ENCODE measurements at regions not wholly inside any gene's neighbourhood (a gene's known extent, or its start where the extent isn't known, plus 50 kb on each side); places are given as distances from the start of the nearest gene placed in this dataset.

DNA sequence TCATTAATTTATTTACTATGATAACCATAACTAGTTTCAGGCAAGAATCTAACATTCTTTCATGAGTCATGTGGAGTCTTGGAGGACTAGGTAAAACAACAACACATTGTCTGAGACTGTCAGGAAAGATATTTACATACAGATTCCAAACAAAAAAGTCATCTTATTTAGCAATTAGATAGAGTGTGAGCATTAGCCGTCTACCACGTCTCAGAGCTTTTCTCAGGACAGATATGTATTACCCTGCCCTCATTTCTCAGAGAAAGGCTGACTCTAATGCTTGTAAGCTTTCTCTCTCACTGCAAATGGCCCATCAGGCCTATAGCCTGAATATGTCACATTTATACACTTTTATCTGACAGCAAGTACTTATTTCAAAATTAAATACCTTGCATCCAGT, 312.1 kb upstream of the PCDH20 start:
- no peak for DNase-seq

DNA sequence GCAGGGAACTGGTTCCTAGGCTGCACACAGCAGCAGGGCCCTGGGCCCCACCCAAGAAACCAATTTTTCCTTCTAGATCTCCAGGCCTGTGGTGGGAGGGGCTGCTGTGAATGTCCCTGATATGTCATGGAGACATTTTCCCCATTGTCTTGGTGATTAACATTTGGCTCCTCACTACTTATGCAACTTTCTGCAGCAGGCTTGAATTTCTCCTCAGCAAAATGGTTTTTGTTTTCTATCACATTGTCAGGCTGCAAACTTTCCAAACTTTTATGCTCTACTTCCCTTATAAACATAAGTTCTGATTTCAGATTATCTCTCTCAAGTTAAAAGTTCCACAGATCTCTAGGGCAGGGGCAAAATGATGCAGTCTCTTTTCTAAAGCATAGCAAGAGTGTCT, 310.2 kb upstream of the PCDH20 start:
- DNase-seq: no peak

DNA sequence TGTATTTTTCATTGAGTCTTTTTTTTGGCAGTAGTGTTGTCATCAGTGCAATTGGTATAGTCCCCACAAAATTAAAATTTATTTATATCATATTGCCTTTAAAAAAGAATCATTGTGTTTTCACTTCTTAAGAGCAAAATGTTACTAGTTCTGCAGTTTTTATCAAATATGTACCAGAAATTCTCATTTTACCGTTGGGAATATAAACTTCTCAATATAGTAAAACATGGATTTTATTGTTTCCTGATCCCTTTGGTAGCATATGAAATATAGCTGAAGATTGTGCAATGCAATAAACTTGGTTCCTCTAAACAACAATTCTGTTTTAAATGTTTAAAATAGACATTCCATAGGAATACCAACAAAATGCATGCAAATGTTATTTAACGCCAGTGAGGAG, 306.5 kb upstream of the PCDH20 start:
- DNase-seq: no peak

DNA sequence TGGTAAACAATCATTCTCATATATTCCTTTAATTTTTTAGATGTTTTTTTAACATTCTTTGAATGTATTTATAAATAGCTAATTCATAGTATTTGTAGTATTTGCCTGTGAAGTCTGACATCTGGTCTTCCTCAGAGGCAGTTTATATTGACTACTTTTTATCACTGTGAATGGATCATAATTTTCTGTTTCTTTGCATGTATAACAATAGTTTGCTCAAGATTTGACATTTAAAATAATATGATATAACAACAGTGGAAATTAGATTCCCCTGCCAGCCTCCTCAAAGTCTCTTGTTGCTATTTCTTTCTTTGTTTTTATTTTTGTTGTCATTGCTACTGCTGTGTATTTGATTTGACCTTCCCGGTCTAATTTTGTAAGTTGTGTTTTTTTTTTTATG, 297.0 kb upstream of the PCDH20 start:
- DNase-seq: no peak

DNA sequence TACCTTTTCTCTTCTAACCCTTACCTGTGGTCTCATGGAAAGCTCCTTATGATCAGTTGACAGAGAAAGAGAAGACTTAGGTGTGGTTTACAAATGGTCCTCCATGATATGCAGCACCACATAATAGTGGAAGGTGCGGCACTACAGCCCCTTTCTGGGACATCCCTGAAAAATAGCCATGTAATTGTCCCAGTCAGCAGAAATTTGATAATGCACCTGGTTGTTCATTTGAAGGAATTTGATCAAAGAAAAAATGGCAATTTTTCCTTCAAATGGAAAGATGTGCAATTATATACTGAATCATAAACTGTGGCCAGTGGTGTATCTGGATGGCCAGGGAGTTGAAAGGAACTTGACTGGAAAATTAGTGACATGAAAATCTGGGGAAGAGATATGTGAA, 293.6 kb upstream of the PCDH20 start:
- DNase-seq: no peak

DNA sequence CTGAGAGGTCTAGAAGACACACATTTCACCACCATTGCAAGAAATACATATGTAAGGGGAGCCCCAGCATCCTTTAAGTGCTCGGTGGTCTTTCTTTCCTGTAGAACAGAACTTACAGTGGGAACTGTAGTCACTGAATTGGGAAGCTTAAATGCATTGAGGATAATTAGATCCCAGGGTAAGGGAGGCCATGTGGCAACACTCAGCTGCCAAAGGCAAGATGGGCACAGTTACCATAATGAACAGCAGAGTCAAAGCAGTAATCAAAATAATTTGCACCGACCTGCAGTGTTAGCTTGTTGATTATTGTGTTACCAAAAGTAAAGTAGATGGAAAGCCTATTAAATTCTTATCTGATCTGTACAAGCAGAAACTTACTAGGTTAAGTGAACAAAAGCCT, 291.2 kb upstream of the PCDH20 start:
- no peak for DNase-seq

DNA sequence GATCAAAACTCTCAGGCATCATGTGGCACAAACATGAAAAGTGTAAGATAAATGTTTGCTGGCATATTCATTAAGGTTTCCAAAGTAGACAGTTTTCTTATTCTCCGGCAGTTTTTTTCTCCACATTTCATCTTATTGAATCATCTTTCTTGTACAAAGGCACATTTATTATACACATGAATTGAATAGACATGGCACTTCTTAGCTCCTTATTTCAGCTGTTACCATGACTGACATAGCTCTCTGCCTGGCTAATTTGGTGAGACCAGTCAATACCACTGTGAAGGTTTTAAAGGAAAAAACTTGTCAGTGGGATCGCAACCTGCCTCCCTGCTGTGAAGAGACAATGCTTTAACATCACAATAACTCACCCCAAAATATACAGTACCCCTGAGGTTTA, 285.0 kb upstream of the PCDH20 start:
- DNase-seq: no peak

DNA sequence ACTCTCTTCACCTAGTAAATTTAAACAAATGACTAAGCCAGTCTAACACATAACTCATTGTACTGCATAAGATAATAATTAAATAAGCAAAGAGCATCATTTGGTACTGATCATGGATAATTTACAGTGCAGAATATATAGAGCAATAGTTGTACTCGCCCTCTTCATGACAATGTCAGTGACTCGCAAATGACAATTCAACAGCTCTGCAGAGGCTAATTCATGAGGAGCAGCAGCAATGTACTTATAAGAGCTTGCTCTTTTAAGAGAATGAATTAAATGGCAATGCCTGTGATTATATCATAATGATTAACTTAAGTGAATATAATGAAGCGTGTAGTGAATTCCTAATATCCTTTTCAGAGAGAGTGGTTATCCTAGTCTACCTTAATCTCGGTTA, 284.5 kb upstream of the PCDH20 start:
- DNase-seq: no peak

DNA sequence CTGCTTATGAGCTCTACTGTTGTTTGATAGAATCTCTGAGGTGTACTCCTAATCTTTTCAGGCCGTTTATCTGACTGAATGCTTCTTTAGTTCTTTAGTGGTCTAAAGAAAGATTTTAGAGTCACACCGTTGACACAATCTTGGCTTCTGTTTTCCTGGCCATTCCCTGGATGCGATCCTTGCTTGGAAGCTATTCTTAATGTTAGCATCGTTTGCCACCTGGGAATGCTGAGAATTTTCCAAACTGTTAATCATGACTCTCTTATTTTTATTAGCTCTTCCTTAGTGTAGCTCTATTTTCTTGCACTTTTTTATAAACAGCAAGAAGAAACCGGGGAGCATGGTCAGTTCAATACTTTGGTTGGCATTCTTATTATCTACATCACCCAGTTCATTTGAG, 281.0 kb upstream of the PCDH20 start:
- no peak for DNase-seq

DNA sequence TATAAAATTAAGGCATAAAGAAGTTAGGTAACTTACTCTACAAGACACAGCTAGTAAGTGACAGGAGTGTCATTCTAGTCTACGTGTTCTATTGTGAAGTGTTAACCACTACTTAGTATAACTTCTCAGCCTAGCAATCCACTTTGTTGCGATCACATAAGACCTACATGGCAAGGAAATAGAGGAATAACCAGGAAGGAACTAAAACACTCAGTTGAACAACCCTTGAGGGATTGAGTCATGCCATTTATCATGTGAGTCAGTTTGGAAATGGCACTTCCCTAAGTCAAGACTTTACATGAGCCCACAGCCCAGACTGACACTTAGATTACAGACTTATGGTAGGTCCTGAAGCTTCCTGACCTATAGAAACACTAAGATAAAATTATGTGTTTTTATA, 279.5 kb upstream of the PCDH20 start:
- no peak for DNase-seq

DNA sequence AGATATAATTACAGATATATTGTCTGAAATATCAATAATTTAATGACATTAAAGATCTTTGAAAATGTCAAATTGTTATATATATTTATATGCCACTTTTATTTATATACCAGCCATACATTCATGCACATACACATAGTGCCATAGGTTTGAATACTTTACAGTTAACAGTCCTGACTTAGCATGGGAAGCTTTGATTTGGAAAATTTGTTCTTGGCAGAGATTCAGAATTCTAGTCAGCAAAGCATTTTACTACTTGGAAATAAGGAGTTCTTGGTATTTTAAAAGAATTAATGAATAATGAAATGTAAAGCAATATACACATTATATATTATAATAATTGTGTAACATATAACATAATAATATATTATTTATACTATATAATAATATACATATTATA, 277.0 kb upstream of the PCDH20 start:
- DNase-seq: no peak

DNA sequence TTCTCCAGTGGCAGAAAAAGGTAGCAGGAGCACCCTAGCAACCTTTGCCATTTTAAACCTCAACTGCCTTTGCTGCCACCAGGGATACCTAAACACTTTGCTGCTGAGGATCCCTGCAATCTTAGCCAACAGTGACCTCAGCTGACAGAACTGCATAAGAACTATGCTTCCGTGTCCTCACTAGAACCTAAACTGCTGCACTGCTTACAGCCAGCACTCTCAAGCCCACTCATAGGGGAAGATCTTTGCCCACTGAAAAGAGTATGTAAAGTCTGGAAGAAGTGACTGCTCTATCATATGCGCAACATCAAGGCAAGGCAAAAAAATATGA, 270.0 kb upstream of the PCDH20 start:
- no peak for DNase-seq

DNA sequence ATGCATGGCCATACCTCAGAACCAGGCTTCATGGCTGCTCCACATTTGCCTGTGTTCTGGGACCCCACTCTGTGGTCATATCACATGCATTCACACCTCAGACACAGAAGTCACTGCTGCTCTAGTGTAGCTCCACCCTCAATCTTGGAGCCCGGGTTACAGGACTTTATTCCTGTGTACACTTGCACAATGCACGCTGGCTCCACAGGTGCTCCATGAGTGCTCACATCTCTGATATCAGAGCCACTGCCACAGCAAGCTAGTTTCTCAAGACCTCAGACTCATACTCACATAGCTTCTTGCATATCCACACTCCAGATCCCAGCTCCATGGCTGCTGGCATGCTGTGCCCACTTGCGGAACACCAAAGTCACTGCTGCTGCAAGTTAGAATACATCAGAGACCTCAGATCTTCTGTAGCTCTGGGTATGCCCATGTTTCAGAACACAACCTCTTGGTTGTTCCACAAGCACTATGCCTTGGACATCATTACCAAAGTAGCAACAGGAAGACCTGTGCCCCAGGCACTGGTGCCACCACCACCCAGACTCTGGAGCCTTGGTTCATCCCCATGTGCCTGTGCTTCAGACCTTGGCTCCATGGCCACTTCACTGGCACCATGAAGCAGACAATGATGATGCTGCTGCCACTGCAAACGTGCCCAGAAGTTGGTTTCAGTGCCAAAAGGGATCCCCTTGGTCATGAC, 269.5 kb upstream of the PCDH20 start:
- DNase-seq: no peak

DNA sequence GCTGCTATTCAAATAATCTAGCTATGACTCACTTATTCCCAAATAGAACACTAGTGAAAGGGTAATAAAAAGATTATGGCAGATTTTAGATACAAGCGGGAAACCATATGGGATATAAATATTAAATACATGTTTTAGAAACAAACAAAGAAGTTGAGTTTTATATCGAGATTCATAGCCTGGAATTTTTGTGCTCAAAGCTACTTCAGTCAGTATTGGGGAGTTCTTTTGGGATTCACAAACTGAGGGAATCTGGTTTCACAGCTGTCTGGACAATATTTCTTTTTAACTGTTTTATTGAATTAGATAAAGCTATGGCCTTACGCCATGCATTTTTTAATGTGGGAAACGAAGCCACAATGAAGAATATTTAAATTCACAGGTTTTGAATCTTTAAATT, 257.1 kb upstream of the PCDH20 start:
- no peak for DNase-seq

DNA sequence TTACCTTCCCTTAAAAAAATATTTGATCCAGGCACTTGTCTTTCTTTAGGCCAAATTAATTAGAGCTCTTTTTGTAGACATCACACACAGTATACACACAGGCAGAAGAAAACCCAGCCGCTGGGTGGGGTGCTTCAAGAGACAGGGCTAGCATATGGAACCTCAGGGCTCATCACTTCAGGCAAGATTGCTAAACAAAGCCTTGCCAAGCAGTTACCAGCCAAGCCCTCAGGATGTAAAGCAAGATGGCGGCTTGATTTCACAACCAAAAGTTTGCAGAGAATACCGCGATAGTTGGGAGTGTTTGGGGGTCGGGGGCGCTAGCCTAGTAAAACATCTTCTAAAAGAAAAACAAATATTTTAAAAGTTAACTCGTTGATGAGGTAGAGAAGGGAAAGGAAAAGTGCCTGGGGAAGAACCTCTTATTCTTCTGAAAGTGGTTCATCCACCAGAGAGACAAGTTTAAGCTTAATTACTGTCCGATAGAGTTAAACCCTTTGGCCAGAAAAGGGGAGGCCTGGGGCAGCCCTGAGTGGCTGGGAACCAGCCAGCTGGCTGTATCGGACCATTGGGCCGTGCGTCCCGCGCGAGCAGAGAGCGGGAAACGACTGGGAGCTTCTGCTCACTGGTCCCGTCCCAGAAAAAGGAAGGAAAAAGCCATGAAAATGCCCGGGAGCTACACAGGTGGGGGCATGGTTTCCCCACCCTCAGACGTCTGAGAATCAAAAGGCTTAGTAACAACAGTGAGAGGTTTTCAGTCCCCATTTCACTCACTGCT, 254.9 kb upstream of the PCDH20 start:
- no peak for DNase-seq

DNA sequence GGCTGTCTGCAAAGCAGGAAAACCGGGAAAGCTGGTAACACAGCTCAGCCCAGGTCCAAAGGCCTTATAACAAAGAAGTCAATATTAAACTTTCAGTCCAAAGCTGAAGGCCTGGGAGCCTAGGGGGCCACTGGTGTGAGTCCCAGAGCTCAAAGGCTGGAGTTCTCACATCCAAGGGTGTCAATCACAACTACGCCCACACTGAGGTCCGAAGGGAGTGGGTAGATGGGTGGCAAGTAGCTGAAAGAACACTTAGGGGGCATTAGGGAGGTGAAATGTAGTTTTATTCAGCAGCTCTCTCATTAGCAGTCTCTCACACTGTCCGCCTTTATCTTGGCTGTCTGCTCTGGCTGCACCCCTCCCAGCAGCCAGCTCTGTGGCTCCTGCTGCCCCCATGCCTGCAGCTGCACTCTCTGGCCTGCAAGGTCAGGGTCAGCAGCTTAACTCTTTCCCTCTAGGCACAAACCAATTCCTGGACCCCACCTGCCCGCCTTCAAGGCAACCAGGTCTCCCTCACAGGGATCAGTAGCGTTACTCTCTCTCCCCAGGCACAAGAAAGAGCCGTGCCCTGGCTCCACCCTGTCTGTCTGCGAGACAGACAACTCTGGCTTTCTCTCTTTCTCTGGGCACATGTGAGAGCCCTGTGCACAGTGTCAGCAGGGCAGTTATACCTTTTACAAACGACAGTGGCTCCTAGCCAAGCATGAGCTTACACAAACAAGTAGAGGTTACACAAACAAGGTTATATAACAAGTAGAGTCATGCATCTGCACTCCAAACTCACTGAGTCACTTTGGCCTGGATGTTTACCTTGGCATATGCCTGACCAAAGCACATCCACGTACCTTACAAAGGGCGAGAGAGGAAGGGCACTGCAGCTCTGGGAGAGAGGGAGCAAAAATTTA, 249.4 kb upstream of the PCDH20 start:
- no peak for DNase-seq

DNA sequence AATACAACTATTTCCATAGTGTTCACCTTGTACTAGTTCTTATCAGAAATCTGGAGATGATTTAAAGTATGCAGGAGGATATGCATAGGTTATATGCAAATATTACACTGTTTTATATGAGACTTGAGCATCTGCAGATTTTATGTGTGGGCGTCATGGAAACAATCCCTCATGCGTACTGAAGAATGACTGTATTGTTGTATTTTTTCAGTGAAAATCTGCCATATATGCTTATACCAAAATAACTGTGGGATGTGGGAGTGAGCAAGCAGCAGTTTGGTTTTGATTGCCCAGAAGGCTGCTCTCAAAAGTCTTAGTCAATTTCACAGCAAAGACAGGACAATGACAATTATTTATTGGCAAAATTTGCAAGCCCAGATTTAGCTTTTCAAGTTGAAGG, 238.8 kb upstream of the PCDH20 start:
- DNase-seq: no peak

DNA sequence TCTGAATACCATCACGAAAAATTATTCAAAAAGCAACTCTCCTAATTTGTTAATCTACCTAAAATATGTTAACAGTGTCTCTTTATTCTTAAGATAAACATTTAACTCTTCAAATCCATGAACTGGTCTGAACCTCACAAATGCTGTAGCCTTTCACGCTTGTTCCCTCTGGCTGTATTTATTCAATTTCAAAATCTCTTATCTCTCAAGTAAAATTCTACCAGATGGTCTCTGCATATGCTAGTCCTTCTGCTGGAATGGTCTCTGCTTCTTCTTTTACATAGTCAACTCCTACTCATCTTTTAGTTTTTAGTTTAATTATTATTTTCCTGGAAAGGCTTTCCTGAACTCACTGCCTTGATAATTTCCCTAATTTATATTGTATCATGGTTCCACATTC, 232.9 kb upstream of the PCDH20 start:
- no peak for DNase-seq

DNA sequence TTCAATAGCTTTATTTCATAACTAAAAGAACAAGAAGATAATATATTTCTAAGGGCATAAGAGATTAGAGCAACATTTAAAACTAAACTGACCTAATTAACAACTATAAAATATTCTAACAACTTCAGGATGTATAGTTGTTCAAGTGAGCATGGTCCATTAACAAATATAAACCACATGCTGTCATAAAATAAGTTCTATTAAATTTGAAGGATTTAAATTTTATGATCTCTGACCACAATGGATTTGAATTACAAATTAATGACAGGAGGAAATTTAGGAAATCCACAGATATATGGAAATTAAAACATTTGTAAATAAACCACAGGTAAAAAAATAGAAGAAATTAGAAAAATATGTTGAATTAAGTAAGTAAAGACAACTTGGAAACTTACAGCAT, 196.5 kb upstream of the PCDH20 start:
- DNase-seq: no peak

DNA sequence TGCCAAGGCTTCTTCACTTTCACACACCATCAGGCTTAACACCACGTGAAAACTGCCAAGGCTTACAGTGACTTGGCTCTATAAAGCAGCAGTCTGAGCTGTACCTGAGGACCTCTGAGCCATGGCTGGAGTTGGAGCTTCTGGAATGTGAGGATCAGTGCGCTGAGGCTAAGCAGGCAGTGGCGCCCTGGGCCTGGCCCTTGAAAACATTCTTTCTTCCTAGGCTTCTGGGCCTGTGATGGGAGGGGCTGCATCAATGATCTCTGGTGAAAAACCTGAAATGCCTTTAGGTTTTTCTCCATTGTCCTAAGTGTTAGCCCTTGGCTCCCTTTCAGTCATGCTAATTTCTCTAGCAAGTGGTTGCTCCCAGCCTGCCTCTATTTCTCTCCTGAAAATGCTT, 192.5 kb upstream of the PCDH20 start:
- no peak for DNase-seq

DNA sequence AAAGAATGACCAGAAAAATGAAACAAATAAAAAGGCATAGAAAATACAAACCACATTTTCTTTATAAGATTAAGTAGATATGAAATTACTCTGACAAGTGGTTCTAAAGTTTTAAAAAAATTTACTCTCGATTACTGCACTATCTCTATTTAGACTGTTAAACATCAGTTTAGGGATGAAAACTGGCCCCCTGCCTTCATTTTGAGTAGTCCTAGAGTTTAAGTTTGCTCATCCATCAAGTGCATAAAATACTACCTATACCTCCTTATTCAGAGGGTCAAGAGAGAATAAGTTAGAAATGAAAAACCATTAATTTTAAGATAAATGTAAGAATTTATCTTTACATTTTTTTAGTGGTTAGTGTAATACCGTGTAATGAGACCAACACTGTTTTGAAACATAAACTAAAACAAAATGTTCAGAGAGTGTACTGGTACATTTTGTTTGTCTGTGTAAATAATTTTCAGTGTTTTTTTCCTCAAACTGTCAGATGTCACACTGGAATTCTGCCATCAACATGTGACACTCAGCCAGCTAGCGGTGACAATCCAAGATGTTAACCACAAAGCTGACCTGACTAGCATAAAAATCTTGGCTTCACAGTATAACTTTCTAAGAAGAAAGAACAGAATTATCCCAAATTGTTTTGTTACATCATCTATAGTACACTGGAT, 184.8 kb upstream of the PCDH20 start:
- no peak for DNase-seq

DNA sequence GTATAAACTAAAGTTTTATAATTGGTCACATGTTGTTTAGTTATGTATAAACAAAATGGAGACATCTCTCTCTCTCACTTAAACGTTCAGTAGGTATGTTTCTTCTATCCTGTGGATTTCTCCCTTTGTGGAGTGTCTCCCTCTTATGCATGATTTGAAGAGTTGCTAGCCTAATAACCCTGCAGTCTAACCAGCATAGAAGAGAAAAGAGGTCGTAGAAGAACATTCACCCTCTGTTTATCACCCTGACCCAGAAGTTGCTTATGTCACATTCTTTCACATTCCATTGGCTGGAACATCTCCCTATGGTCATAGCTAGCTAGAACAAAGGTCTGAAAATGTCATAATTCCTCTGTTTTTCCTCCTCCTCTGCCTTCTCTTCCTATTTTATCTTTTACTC, 176.8 kb upstream of the PCDH20 start:
- DNase-seq: no peak

DNA sequence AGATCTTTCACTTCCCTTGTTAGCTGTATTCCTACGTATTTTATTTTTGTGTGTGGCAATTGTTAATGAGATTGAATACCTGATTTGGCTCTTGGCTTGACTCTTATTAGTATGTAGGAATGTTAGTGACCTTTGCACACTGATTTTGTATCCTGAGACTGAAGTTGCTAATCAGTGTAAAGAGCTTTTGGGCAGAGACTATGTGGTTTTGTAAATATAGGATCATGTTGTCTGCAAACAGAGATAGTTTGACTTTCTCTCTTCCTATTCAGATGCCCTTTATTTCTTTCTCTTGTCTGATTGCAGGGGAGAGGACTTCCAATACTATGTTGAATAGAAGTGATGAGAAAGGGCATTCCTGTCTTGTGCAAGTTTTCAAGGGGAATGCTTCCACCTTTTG, 160.3 kb upstream of the PCDH20 start:
- DNase-seq: no peak
